ENCODE measurements at regions not wholly inside any gene's neighbourhood (a gene's known extent, or its start where the extent isn't known, plus 50 kb on each side); places are given as distances from the start of the nearest gene placed in this dataset.

GRCh38 chr3:66667263-66667662, 166.4 kb upstream of the LRIG1 start:
- Histone ChIP-seq H3K9me3 (replicated peaks; ENCODE audit: control insufficient read depth, insufficient read depth, low read depth, low read length) (no peaks in the 10 kb centered on the region), H3K36me3 (ENCODE audit: control insufficient read depth, insufficient read depth, low read length) (no peaks in the 10 kb centered on the region), H3K79me2 (ENCODE audit: control insufficient read depth, insufficient read depth, low read length) (no peaks in the 10 kb centered on the region), H3K4me3 (no peak overlapping the region), H2AFZ (ENCODE audit: low read depth, low read length) (no peak overlapping the region), H3K27me3 (ENCODE audit: control insufficient read depth in 2 of 2, insufficient read depth in 2 of 2, low read length in 2 of 2) (no peaks in the 10 kb centered on the region), H3K27ac (ENCODE audit: extremely low read depth, low read depth, low read length) (no peak overlapping the region), H3K9me1 (ENCODE audit: control insufficient read depth, insufficient read depth, low read length) (no peaks in the 10 kb centered on the region), H3K4me2 (ENCODE audit: insufficient read depth, low read length) (no peak overlapping the region), H4K20me1 (replicated peaks; ENCODE audit: control insufficient read depth, insufficient read depth, low read length) (no peaks in the 10 kb centered on the region), H3K9ac (ENCODE audit: insufficient read depth in 1 of 2, low read depth in 2 of 2, low read length in 2 of 2) (no peak overlapping the region), H3K4me1 (replicated peaks in 1 of 2; ENCODE audit: control insufficient read depth in 2 of 2, insufficient read depth in 2 of 2, low read length in 2 of 2) (no peaks in the 10 kb centered on the region)
- no TSS peak for BruUV-seq (replicated peaks)
- no peak for ATAC-seq
- in situ Hi-C loops (cut with MboI) (no loop called here), intact Hi-C loops (cut with micrococcal nuclease) (no loop called here)
- CTCF ChIA-PET (ENCODE audit: low intra/inter-chr PET ratio): no interaction called here
- WGBS (ENCODE audit: insufficient coverage, low coverage, missing lambda C conversion rate): 0% methylated on average over 1 of the region's 1 CpG
- FAIRE-seq: no peak
- DNase-seq (ENCODE audit: extremely low read depth in 1 of 4, low spot score in 3 of 4): no peak
- TF ChIP-seq FUS (optimal IDR thresholded peaks at IDR 0.05; ENCODE audit: low read depth, low read length): no peak
- TF ChIP-seq PHF20 (IDR thresholded peaks at IDR 0.05; ENCODE audit: partially characterized antibody): no peak
- TF ChIP-seq TEAD4 (IDR thresholded peaks at IDR 0.05; ENCODE audit: low read length): no peak
- no peak for TF ChIP-seq TEAD4 (CRISPR knock-in tag; IDR thresholded peaks at IDR 0.05; ENCODE audit: borderline replicate concordance)
- TF ChIP-seq DDX20 (tag; IDR thresholded peaks at IDR 0.05; ENCODE audit: low read depth): no peak
- TF ChIP-seq KAT8 (IDR thresholded peaks at IDR 0.05; ENCODE audit: low read depth): no peak
- TF ChIP-seq E2F5 (CRISPR knock-in tag; IDR thresholded peaks at IDR 0.05): no peak
- no peak for TF ChIP-seq ZC3H8 (IDR thresholded peaks at IDR 0.05)
- no peak for TF ChIP-seq ETV5 (CRISPR knock-in tag; IDR thresholded peaks at IDR 0.05; ENCODE audit: low read depth)
- no peak for TF ChIP-seq ZKSCAN1 (IDR thresholded peaks at IDR 0.05; ENCODE audit: low read depth, low read length)
- TF ChIP-seq PATZ1 (CRISPR knock-in tag; IDR thresholded peaks at IDR 0.05; ENCODE audit: borderline replicate concordance): no peak
- no peak for TF ChIP-seq KAT2B (IDR thresholded peaks at IDR 0.05; ENCODE audit: low read depth, low read length)
- TF ChIP-seq ZNF212 (CRISPR knock-in tag; IDR thresholded peaks at IDR 0.05): no peak
- no peak for TF ChIP-seq ZNF384 (IDR thresholded peaks at IDR 0.05; ENCODE audit: low read depth, low read length)
- TF ChIP-seq HINFP (tag; conservative IDR thresholded peaks at IDR 0.05; ENCODE audit: low read depth): no peak
- POLR2A ChIA-PET: no interaction called here
